IPS-15b (cell line): ENCODE measurements at regions not wholly inside any gene's neighbourhood (a gene's known extent, or its start where the extent isn't known, plus 50 kb on each side); places are given as distances from the start of the nearest gene placed in this dataset.
"Not testable (repeated sequence)": the region's sequence is repeated elsewhere in the genome, so short reads cannot be mapped to it uniquely, and the experiment has no call there.

Experiments
- H3K27me3 ChIP-seq: one replicate; pipeline ENCODE4 v1.6.1; 2013; ENCODE audit warnings: low read length; ENCODE audit not compliant: control insufficient read depth, insufficient read depth
- H3K36me3 ChIP-seq: one replicate; pipeline ENCODE4 v1.6.1; 2013; ENCODE audit warnings: low read length; ENCODE audit not compliant: control insufficient read depth, insufficient read depth
- H3K4me1 ChIP-seq: one replicate; pipeline ENCODE4 v1.6.1; 2013; ENCODE audit warnings: mild to moderate bottlenecking, low read length; ENCODE audit not compliant: control insufficient read depth, insufficient read depth
- H3K4me3 ChIP-seq: one replicate; pipeline ENCODE4 v1.5.1; 2013; ENCODE audit warnings: low read depth, low read length
- H3K9ac ChIP-seq: one replicate; pipeline ENCODE4 v1.6.1; 2013; ENCODE audit warnings: low read depth, mild to moderate bottlenecking, low read length
- H3K9me3 ChIP-seq: one replicate; pipeline ENCODE4 v1.6.1; 2013; ENCODE audit warnings: mild to moderate bottlenecking, low read length; ENCODE audit not compliant: control insufficient read depth, insufficient read depth

- H3K4me1 ChIP-seq, H3K27me3 ChIP-seq, H3K36me3 ChIP-seq, H3K9me3 ChIP-seq, H3K4me3 ChIP-seq, H3K9ac ChIP-seq: not testable (repeated sequence)
These were observed 348.3 kb downstream of the GOLGA6L6 start for GRCh38 chr15:20192982-20193929.

GRCh38 chr15:20191508-20192125, 350.0 kb downstream of the GOLGA6L6 start:
- not testable (repeated sequence) for H3K36me3 ChIP-seq, H3K27me3 ChIP-seq, H3K4me1 ChIP-seq, H3K4me3 ChIP-seq, H3K9ac ChIP-seq, H3K9me3 ChIP-seq

- H3K27me3 ChIP-seq, H3K4me3 ChIP-seq, H3K9me3 ChIP-seq, H3K9ac ChIP-seq, H3K36me3 ChIP-seq, H3K4me1 ChIP-seq: not testable (repeated sequence)
These were observed 353.0 kb downstream of the GOLGA6L6 start for GRCh38 chr15:20188611-20189010.

GRCh38 chr15:20187370-20188355, 353.9 kb downstream of the GOLGA6L6 start:
- H3K4me1 ChIP-seq, H3K9ac ChIP-seq, H3K27me3 ChIP-seq, H3K36me3 ChIP-seq, H3K4me3 ChIP-seq, H3K9me3 ChIP-seq: not testable (repeated sequence)

GRCh38 chr15:20184879-20185278, 356.7 kb downstream of the GOLGA6L6 start:
- H3K9ac ChIP-seq, H3K9me3 ChIP-seq, H3K4me3 ChIP-seq, H3K27me3 ChIP-seq, H3K4me1 ChIP-seq, H3K36me3 ChIP-seq: not testable (repeated sequence)

GRCh38 chr15:20168221-20168620, 373.4 kb downstream of the GOLGA6L6 start:
- H3K9me3 ChIP-seq, H3K36me3 ChIP-seq, H3K4me3 ChIP-seq, H3K27me3 ChIP-seq, H3K4me1 ChIP-seq, H3K9ac ChIP-seq: not testable (repeated sequence)

GRCh38 chr15:20153528-20153927, 388.1 kb downstream of the GOLGA6L6 start:
- not testable (repeated sequence) for H3K9me3 ChIP-seq, H3K4me1 ChIP-seq, H3K4me3 ChIP-seq, H3K36me3 ChIP-seq, H3K9ac ChIP-seq, H3K27me3 ChIP-seq

GRCh38 chr15:20148679-20149078, 392.9 kb downstream of the GOLGA6L6 start:
- H3K4me1 ChIP-seq, H3K36me3 ChIP-seq, H3K4me3 ChIP-seq, H3K9me3 ChIP-seq, H3K9ac ChIP-seq, H3K27me3 ChIP-seq: not testable (repeated sequence)

GRCh38 chr15:20148008-20148407, 393.6 kb downstream of the GOLGA6L6 start:
- not testable (repeated sequence) for H3K36me3 ChIP-seq, H3K4me3 ChIP-seq, H3K9me3 ChIP-seq, H3K27me3 ChIP-seq, H3K9ac ChIP-seq, H3K4me1 ChIP-seq

- H3K4me3 ChIP-seq, H3K9me3 ChIP-seq, H3K9ac ChIP-seq, H3K36me3 ChIP-seq, H3K27me3 ChIP-seq, H3K4me1 ChIP-seq: not testable (repeated sequence)
These were observed 397.1 kb downstream of the GOLGA6L6 start for GRCh38 chr15:20144333-20145036.

GRCh38 chr15:20142906-20143305, 398.7 kb downstream of the GOLGA6L6 start:
- not testable (repeated sequence) for H3K9ac ChIP-seq, H3K9me3 ChIP-seq, H3K36me3 ChIP-seq, H3K4me1 ChIP-seq, H3K27me3 ChIP-seq, H3K4me3 ChIP-seq
